ENCODE measurements at regions not wholly inside any gene's neighbourhood (a gene's known extent, or its start where the extent isn't known, plus 50 kb on each side); places are given as distances from the start of the nearest gene placed in this dataset.

- H3K4me1 Mint-ChIP-seq (ENCODE audit: low read depth, unreplicated experiment): peaks cover 8% of the 10 kb centered on the region
- no peak overlapping the region for H3K4me3 Mint-ChIP-seq (ENCODE audit: unreplicated experiment)
- TF ChIP-seq CTCF (IDR thresholded peaks at IDR 0.05; ENCODE audit: insufficient read depth, low read depth, low read length) (no peak), EZH2 (IDR thresholded peaks at IDR 0.05; ENCODE audit: insufficient read depth, low read length) (no peak)
Measured at GRCh38 chr1:234760303-234760723, 150.3 kb upstream of the IRF2BP2 start.

GRCh38 chr1:234759888-234760287 is 149.9 kb upstream of the IRF2BP2 start:
- FAIRE-seq (no peak), DNase-seq (ENCODE audit: low read depth) (no peak)
- no peak overlapping the region for H3K27ac ChIP-seq (ENCODE audit: low read depth, low read length)
- Mint-ChIP-seq H3K9me3 (ENCODE audit: unreplicated experiment) (peaks cover 1% of the 10 kb centered on the region), H3K4me3 (ENCODE audit: unreplicated experiment) (no peak overlapping the region), H3K36me3 (ENCODE audit: low read depth, unreplicated experiment) (no peaks in the 10 kb centered on the region), H3K27me3 (ENCODE audit: low read depth, unreplicated experiment) (peaks cover 13% of the 10 kb centered on the region), H3K4me1 (ENCODE audit: low read depth, unreplicated experiment) (peaks cover 8% of the 10 kb centered on the region), H3K27ac (ENCODE audit: unreplicated experiment) (no peak overlapping the region)
- no peaks in the 10 kb centered on the region for H4K20me1 ChIP-seq (ENCODE audit: insufficient read depth, low read length)
- H3K4me3 ChIP-seq (ENCODE audit: insufficient read depth, low read depth, low read length): no peak overlapping the region
- H3K79me2 ChIP-seq (ENCODE audit: insufficient read depth, low read length): no peaks in the 10 kb centered on the region
- H3K36me3 ChIP-seq (ENCODE audit: insufficient read depth, low read length): no peaks in the 10 kb centered on the region
- H2AFZ ChIP-seq (ENCODE audit: low read depth, low read length): no peak overlapping the region
- H3K9me3 ChIP-seq (ENCODE audit: insufficient read depth, low read depth, low read length): no peaks in the 10 kb centered on the region
- no peak overlapping the region for H3K4me2 ChIP-seq (ENCODE audit: low read length)
- TF ChIP-seq CTCF (IDR thresholded peaks at IDR 0.05; ENCODE audit: insufficient read depth, low read depth, low read length) (no peak), EZH2 (IDR thresholded peaks at IDR 0.05; ENCODE audit: insufficient read depth, low read length) (no peak)
- no peaks in the 10 kb centered on the region for H3K27me3 ChIP-seq (ENCODE audit: insufficient read depth, low read length)
- peaks cover 19% of the 10 kb centered on the region for H3K4me1 ChIP-seq (ENCODE audit: insufficient read depth, low read length)
- H3K9ac ChIP-seq (ENCODE audit: low read length): no peak overlapping the region

More at GRCh38 chr1:234760303-234760723, 150.3 kb upstream of the IRF2BP2 start:
- no peaks in the 10 kb centered on the region for H3K36me3 Mint-ChIP-seq (ENCODE audit: low read depth, unreplicated experiment)
- no peaks in the 10 kb centered on the region for H3K36me3 ChIP-seq (ENCODE audit: insufficient read depth, low read length)
- peak overlapping the region; percentile 55 for H3K27ac Mint-ChIP-seq (ENCODE audit: unreplicated experiment)
- DNase-seq (ENCODE audit: low read depth) (no peak), FAIRE-seq (no peak)
- H4K20me1 ChIP-seq (ENCODE audit: insufficient read depth, low read length): no peaks in the 10 kb centered on the region
- H3K4me1 ChIP-seq (ENCODE audit: insufficient read depth, low read length): peaks cover 16% of the 10 kb centered on the region
- no peak overlapping the region for H2AFZ ChIP-seq (ENCODE audit: low read depth, low read length)
- H3K9me3 Mint-ChIP-seq (ENCODE audit: unreplicated experiment): peaks cover 1% of the 10 kb centered on the region
- peaks cover 13% of the 10 kb centered on the region for H3K27me3 Mint-ChIP-seq (ENCODE audit: low read depth, unreplicated experiment)
- no peak overlapping the region for H3K9ac ChIP-seq (ENCODE audit: low read length)
- H3K4me2 ChIP-seq (ENCODE audit: low read length): no peak overlapping the region
- no peak overlapping the region for H3K4me3 ChIP-seq (ENCODE audit: insufficient read depth, low read depth, low read length)
- H3K9me3 ChIP-seq (ENCODE audit: insufficient read depth, low read depth, low read length): no peaks in the 10 kb centered on the region
- no peaks in the 10 kb centered on the region for H3K27me3 ChIP-seq (ENCODE audit: insufficient read depth, low read length)
- H3K27ac ChIP-seq (ENCODE audit: low read depth, low read length): no peak overlapping the region
- H3K79me2 ChIP-seq (ENCODE audit: insufficient read depth, low read length): no peaks in the 10 kb centered on the region

GRCh38 chr1:234758851-234759250 is 148.9 kb upstream of the IRF2BP2 start:
- peak; percentile 41 for DNase-seq (ENCODE audit: low read depth)
- H3K9me3 Mint-ChIP-seq (ENCODE audit: unreplicated experiment): peaks cover 1% of the 10 kb centered on the region
- TF ChIP-seq CTCF (IDR thresholded peaks at IDR 0.05; ENCODE audit: insufficient read depth, low read depth, low read length) (no peak), EZH2 (IDR thresholded peaks at IDR 0.05; ENCODE audit: insufficient read depth, low read length) (no peak)
- peaks cover 8% of the 10 kb centered on the region for H3K4me1 Mint-ChIP-seq (ENCODE audit: low read depth, unreplicated experiment)
- H3K4me3 Mint-ChIP-seq (ENCODE audit: unreplicated experiment): no peak overlapping the region
- no peak for FAIRE-seq
- Histone ChIP-seq H3K27me3 (ENCODE audit: insufficient read depth, low read length) (no peaks in the 10 kb centered on the region), H3K27ac (ENCODE audit: low read depth, low read length) (no peak overlapping the region), H3K4me3 (ENCODE audit: insufficient read depth, low read depth, low read length) (no peak overlapping the region), H2AFZ (ENCODE audit: low read depth, low read length) (no peak overlapping the region), H3K4me2 (ENCODE audit: low read length) (no peak overlapping the region), H3K9ac (ENCODE audit: low read length) (no peak overlapping the region), H4K20me1 (ENCODE audit: insufficient read depth, low read length) (no peaks in the 10 kb centered on the region), H3K36me3 (ENCODE audit: insufficient read depth, low read length) (no peaks in the 10 kb centered on the region), H3K4me1 (ENCODE audit: insufficient read depth, low read length) (peaks cover 19% of the 10 kb centered on the region), H3K9me3 (ENCODE audit: insufficient read depth, low read depth, low read length) (no peaks in the 10 kb centered on the region), H3K79me2 (ENCODE audit: insufficient read depth, low read length) (no peaks in the 10 kb centered on the region)
- peaks cover 7% of the 10 kb centered on the region for H3K27me3 Mint-ChIP-seq (ENCODE audit: low read depth, unreplicated experiment)
- H3K27ac Mint-ChIP-seq (ENCODE audit: unreplicated experiment): no peak overlapping the region
- H3K36me3 Mint-ChIP-seq (ENCODE audit: low read depth, unreplicated experiment): no peaks in the 10 kb centered on the region

Data from astrocyte (in vitro differentiated cells and primary cell).